DMS153 treated with DMSO at 0.1 percent for 48 hours (cell line): ENCODE measurements at regions not wholly inside any gene's neighbourhood (a gene's known extent, or its start where the extent isn't known, plus 50 kb on each side); places are given as distances from the start of the nearest gene placed in this dataset.

Source experiments
- DNase-seq: peaks from one replicate; lab custom pipeline; 2025; ENCODE audit not compliant: unreplicated experiment; lab: John Stamatoyannopoulos, UW

GRCh38 chr11:130582981-130583380, 134.5 kb downstream of the ADAMTS15 start:
- no peak for DNase-seq

- DNase-seq: no peak
Measured at GRCh38 chr11:130583801-130584211, 135.4 kb downstream of the ADAMTS15 start.

- DNase-seq: no peak
Measured at GRCh38 chr11:130585545-130585944, 137.1 kb downstream of the ADAMTS15 start.

GRCh38 chr11:130587658-130588057, 139.2 kb downstream of the ADAMTS15 start:
- no peak for DNase-seq

- no peak for DNase-seq
Measured at GRCh38 chr11:130588471-130588870, 140.0 kb downstream of the ADAMTS15 start.

GRCh38 chr11:130592056-130592455, 143.6 kb downstream of the ADAMTS15 start:
- DNase-seq: no peak

- DNase-seq: no peak
Measured at GRCh38 chr11:130593064-130593463, 144.6 kb downstream of the ADAMTS15 start.

GRCh38 chr11:130598433-130598832, 150.0 kb downstream of the ADAMTS15 start:
- DNase-seq: no peak

- no peak for DNase-seq
Measured at GRCh38 chr11:130599073-130599654, 150.7 kb downstream of the ADAMTS15 start.

- DNase-seq: no peak
Measured at GRCh38 chr11:130600139-130600538, 151.7 kb downstream of the ADAMTS15 start.

- DNase-seq: no peak
Measured at GRCh38 chr11:130600616-130601015, 152.2 kb downstream of the ADAMTS15 start.

- DNase-seq: no peak
Measured at GRCh38 chr11:130601141-130601540, 152.7 kb downstream of the ADAMTS15 start.

GRCh38 chr11:130601764-130602460, 153.5 kb downstream of the ADAMTS15 start:
- DNase-seq: no peak

GRCh38 chr11:130602641-130603334, 154.3 kb downstream of the ADAMTS15 start:
- no peak for DNase-seq

- no peak for DNase-seq
Measured at GRCh38 chr11:130603335-130603906, 155.0 kb downstream of the ADAMTS15 start.

GRCh38 chr11:130604606-130605005, 156.2 kb downstream of the ADAMTS15 start:
- DNase-seq: no peak

- no peak for DNase-seq
Measured at GRCh38 chr11:130606178-130606577, 157.7 kb downstream of the ADAMTS15 start.

GRCh38 chr11:130606781-130607511, 158.5 kb downstream of the ADAMTS15 start:
- no peak for DNase-seq

- no peak for DNase-seq
Measured at GRCh38 chr11:130608287-130608686, 159.8 kb downstream of the ADAMTS15 start.

- no peak for DNase-seq
Measured at GRCh38 chr11:130609121-130610035, 160.9 kb downstream of the ADAMTS15 start.
